NOMO-1 treated with dmso at 0.1 percent for 144 hours (cell line): ENCODE measurements at regions not wholly inside any gene's neighbourhood (a gene's known extent, or its start where the extent isn't known, plus 50 kb on each side); places are given as distances from the start of the nearest gene placed in this dataset.
"Not testable (repeated sequence)": the region's sequence is repeated elsewhere in the genome, so short reads cannot be mapped to it uniquely, and the experiment has no call there.

ENCODE experiments used
- DNase-seq: peaks from one replicate; lab custom pipeline; 2025; ENCODE audit not compliant: unreplicated experiment; lab: John Stamatoyannopoulos, UW

DNA sequence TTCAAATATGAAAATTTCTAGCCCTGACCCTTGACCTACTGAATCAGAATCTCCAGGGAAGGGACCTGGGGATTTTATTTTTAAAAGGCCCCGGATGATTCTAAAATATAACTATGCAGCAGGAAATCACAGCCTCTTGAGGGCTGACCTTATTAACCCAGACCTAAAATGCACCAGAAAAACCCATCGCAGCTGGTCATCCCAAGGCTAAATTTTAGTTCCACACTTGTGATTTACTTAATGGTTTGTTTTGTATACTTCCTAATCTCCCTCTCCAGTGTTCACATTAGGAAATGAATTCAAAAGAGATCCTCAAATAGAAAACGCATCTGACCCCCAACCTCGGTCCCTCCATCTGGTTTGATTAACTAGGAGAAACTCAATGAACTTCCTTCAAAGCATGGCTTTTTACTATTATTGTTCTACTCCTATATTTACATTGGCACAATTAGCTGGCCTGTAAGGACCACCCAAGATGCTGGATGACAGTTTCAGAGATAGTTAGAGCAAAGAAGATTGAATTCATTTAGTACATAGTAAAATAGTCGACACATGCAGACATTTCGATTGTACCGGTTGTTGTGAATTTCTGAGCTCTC, 147.8 kb upstream of the MED14 start:
- no peak for DNase-seq

- DNase-seq = no peak
Observed at GRCh38 chrX:40885989-40886388, 150.6 kb upstream of the MED14 start.

- no peak for DNase-seq
Observed at GRCh38 chrX:40887476-40887875, 152.1 kb upstream of the MED14 start.

GRCh38 chrX:40891798-40892197, 156.5 kb upstream of the MED14 start:
- DNase-seq = no peak

- DNase-seq = no peak
Observed at GRCh38 chrX:40893251-40893910, 158.0 kb upstream of the MED14 start.

GRCh38 chrX:40895246-40895645, 159.9 kb upstream of the MED14 start:
- no peak for DNase-seq

DNA sequence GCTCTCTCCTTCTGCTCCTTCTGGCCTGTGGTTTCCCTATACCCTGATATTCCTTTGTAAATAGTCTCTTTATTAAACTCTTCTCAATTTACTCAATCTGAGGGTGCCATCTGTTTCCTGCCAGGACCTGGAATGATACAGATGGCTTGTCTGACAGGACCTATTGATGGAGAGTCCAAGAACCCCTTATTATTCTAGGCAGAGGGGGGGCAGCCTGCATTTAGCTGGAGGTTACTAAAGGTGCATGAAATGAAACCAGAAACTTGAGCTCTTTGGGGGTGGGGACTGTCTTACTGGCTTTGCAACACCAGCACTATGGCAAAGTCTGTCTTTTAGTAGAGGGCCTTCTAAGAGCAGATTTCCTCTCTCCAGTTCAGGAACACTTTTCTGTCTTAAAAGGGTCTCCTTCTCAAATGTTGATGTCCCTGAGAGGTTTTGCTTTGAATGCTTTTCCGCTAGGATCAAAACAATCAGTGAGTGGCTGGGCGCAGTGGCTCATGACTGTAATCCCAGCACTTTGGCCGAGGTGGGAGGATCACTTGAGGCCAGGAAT, 162.5 kb upstream of the MED14 start:
- no peak for DNase-seq

DNA sequence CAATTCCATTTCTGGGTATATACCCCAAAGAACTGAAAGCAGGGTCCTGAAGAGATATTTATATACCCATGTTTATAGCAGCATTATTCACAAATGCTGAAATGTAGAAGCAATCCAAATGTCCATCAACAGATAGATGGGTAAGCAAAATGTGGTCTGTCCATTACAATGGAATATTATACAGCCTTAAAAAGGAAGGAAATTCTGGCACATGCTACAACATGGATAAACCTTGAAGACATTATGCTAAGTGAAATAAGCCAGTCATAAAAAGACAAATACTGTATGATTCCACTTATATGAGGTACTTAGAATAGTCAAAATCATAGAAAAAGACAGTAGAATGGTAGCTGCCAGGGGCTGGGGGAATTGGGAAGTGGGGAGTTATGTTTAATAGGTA, 169.4 kb upstream of the MED14 start:
- DNase-seq = not testable (repeated sequence)

DNA sequence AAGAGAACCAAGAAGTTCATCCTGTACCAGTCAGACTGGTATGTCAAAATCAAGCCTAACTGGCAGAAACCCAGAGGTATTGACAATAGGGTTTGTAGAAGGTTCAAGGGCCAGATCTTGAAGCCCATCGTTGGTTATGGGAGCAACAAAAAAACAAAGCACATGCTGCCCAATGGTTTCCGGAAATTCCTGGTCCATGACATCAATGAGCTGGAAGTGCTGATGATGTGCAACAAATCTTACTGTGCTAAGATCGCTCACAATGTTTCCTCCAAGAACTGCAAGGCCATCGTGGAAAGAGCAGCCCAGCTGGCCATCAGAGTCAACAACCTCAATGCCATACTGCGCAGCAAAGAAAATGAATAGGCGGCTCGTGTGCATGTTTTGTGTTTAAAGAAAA, 172.7 kb upstream of the MED14 start:
- DNase-seq = no peak

DNA sequence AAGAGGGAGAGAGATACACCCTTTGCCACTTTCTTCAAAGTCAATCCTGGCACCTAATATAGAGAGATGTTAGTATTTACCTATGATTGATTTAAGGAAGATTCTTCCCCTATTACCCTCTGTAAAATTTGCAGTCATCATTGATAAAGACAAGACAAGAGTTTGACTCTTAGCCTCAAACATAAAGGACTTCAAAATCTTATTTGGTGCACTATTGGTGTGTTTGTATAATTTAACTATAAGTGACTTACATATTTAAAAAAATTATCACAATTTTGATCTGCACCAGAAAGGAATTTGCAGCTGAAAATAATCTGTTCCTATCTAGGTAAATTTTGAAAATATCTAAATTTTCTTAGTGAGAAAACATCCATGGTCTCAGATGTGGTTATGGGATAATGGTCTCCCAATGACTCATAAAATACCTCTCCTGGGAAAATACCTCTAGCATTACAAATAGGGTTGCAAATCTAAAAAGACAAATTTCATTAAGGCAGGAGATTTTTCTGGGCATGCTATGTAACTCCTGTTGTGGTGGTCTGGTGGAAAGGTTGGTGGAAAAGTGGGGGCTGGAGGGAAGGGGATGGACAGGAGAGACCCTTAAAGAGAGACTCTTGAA, 173.6 kb upstream of the MED14 start:
- DNase-seq = no peak

GRCh38 chrX:40912166-40912565, 173.1 kb upstream of the USP9X start:
- DNase-seq = no peak

DNA sequence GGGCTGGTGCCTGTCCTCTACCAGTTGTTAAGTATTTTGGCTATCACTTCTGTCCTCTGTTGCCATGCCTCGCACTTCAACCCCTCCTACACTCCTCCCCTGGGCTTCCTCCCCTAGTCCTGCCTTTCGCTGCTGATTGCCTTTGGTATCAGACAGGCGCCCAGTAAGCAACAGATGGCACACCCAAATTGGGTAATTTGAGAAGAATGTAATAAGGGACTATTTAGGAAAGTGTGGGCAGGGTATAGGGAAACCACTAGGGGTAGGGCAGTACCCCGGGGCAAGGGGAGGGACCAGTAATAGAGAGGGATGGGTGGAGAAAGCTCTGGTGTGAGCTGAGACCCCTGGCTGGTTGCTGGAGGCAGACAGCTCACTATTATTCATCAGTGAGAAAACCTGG, 172.7 kb upstream of the USP9X start:
- no peak for DNase-seq

GRCh38 chrX:40920351-40920750, 164.9 kb upstream of the USP9X start:
- no peak for DNase-seq

DNA sequence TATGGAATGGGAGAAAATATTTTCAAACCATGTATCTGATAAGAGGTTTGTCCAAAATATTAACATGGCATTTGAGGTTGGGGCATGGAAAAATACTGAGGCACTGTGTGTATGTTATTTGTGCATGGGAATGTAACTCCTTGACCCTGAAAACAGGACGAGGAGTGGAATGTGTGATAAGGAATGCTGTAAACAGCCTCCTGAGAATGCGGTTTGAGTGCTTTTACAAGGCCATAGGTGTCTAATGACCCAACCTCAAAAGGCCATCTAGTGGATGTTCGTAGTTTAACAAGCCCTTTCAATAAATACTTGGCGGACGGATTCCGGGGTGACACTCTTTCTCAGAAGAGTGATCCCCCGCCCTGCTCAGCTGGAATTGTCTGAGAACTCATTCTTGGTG, 162.9 kb upstream of the USP9X start:
- DNase-seq = no peak

GRCh38 chrX:40926739-40927427, 158.4 kb upstream of the USP9X start:
- DNase-seq = not testable (repeated sequence)

DNA sequence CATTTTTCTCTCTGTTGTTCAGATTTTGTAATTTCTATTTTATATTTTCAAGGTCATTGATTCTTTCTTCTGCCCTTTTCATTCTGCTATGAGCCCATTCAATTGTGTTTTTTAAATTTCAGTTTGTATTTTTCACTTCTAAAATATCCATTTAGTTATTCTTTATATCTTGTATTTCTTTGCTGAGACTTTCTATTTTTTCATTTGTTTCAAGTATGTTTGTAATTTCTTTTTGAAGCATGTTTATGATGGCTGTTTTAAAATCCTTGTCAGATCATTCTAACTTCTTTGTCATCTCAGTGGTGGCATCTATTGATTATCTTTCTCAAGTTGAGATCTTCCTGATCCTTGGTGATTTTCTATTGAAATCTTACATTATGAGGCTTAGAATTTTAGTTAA, 157.2 kb upstream of the USP9X start:
- DNase-seq = no peak

DNA sequence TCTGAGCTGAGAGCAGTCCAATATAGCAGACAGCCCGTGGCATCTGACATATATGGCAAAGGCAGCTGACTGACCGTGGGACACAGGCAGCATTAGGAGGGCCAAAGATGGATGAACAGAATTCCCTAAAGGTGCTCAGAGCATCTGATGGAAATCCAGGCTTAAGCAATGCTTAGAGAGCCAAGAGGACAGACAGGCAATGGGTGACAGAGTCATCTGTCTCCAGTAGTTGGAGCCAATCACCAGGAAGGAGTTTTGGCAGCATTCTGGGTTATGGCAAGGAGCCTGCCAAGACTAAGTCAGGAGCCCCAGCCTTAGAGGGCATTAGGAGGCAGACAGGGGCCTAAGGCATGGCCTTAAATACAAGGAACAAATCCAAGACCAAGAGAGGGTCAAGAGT, 153.3 kb upstream of the USP9X start:
- DNase-seq = no peak

DNA sequence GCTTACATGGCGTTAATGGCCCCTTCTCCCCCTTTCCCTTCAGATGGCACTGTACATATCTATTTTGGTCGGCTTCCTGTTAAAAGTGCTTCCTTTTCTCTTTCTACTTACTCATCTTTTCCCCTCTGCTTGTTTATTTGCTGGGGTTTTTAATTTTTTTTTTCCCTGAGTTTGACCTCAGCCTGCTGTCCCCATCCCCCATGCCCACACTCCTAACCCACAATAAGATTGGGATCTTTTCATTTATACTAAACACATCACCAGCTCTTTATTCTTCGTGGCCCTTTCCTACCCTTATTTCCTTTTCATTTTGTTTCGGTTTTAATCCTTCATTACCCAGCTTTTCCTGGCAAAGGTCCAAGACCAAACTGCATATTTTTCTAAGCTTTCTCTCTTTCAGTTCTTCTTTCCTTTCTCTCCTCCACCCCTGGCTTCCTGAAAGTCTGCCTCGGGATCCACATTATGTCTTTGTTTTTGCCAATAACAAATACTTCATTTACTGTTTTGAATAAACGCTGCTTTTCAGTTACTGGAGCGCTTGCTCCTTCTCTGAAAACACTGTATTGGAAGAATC, 152.0 kb upstream of the USP9X start:
- DNase-seq = peak; percentile 4

GRCh38 chrX:40933706-40934425, 151.4 kb upstream of the USP9X start:
- no peak for DNase-seq

GRCh38 chrX:40936827-40937226, 148.4 kb upstream of the USP9X start:
- no peak for DNase-seq

DNA sequence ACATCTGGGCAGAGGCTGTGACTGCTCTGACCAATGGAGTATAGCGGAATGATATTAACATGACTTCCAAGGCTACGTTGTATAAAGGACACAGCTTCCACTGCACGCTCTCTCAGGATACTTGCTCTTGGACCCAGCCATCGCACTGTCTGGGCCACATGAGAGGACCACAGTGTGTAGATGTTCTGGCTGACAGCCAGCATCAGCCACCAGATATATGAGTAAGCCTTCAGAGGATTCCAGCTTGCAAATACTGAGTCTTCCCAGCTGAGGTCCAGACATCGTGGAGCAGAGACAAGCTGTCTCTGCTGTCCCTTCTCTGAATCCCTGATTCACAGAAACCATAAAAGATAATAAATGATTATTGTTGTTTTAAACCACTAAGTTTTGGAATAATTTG, 146.8 kb upstream of the USP9X start:
- no peak for DNase-seq
